Astrocyte (in vitro differentiated cells and primary cell): ENCODE measurements at regions not wholly inside any gene's neighbourhood (a gene's known extent, or its start where the extent isn't known, plus 50 kb on each side); places are given as distances from the start of the nearest gene placed in this dataset.

ENCODE experiments used
- DNase-seq: peaks from one replicate; pipeline ENCODE4 v3.0.0-alpha.2; 2010; ENCODE audit warnings: low read depth
- FAIRE-seq: peaks from 2 replicates; lab custom pipeline; 2011; peaks lifted over from hg19 to GRCh38; lab: Jason Lieb, UNC
- H2AFZ ChIP-seq: 2 replicates; pipeline ENCODE4 v1.6.0; 2012; ENCODE audit warnings: low read depth, low read length, inconsistent platforms
- H3K27ac ChIP-seq: 2 replicates; pipeline ENCODE4 v1.5.1; 2011; ENCODE audit warnings: low read depth, low read length, inconsistent platforms
- H3K27me3 ChIP-seq: 2 replicates; pipeline ENCODE4 v1.6.0; 2011; ENCODE audit warnings: low read length, inconsistent platforms; ENCODE audit not compliant: insufficient read depth
- H3K36me3 ChIP-seq: 2 replicates; pipeline ENCODE4 v1.5.1; 2011; ENCODE audit warnings: low read length, inconsistent platforms; ENCODE audit not compliant: insufficient read depth
- H3K4me1 ChIP-seq: 2 replicates; pipeline ENCODE4 v1.5.1; 2011; ENCODE audit warnings: low read length, inconsistent platforms; ENCODE audit not compliant: insufficient read depth
- H3K4me2 ChIP-seq: 2 replicates; pipeline ENCODE4 v1.6.0; 2012; ENCODE audit warnings: low read length, inconsistent platforms
- H3K4me3 ChIP-seq: 2 replicates; pipeline ENCODE4 v1.5.1; 2011; ENCODE audit warnings: low read depth, mild to moderate bottlenecking, low read length, inconsistent platforms; ENCODE audit not compliant: insufficient read depth
- H3K79me2 ChIP-seq: 2 replicates; pipeline ENCODE4 v1.6.0; 2012; ENCODE audit warnings: mild to moderate bottlenecking, low read length, inconsistent platforms; ENCODE audit not compliant: insufficient read depth
- H3K9ac ChIP-seq: 2 replicates; pipeline ENCODE4 v1.6.0; 2012; ENCODE audit warnings: mild to moderate bottlenecking, low read length, inconsistent platforms
- H3K9me3 ChIP-seq: 2 replicates; pipeline ENCODE4 v1.5.1; 2012; ENCODE audit warnings: low read depth, mild to moderate bottlenecking, low read length, inconsistent platforms; ENCODE audit not compliant: insufficient read depth
- H4K20me1 ChIP-seq: 2 replicates; pipeline ENCODE4 v1.6.0; 2012; ENCODE audit warnings: low read length, inconsistent platforms; ENCODE audit not compliant: insufficient read depth
- H3K27ac Mint-ChIP-seq: one replicate; pipeline ENCODE4 v1.8.0; 2021; ENCODE audit warnings: mild to moderate bottlenecking, mixed read lengths; ENCODE audit not compliant: unreplicated experiment
- H3K27me3 Mint-ChIP-seq: one replicate; pipeline ENCODE4 v1.8.0; 2021; ENCODE audit warnings: low read depth, mixed read lengths; ENCODE audit not compliant: unreplicated experiment
- H3K36me3 Mint-ChIP-seq: one replicate; pipeline ENCODE4 v1.8.0; 2021; ENCODE audit warnings: low read depth, mixed read lengths; ENCODE audit not compliant: unreplicated experiment
- H3K4me1 Mint-ChIP-seq: one replicate; pipeline ENCODE4 v1.8.0; 2021; ENCODE audit warnings: low read depth, mixed read lengths; ENCODE audit not compliant: unreplicated experiment
- H3K4me3 Mint-ChIP-seq: one replicate; pipeline ENCODE4 v1.8.0; 2021; ENCODE audit warnings: mild to moderate bottlenecking, moderate library complexity, mixed read lengths; ENCODE audit not compliant: unreplicated experiment
- H3K9me3 Mint-ChIP-seq: one replicate; pipeline ENCODE4 v1.8.0; 2021; ENCODE audit warnings: mild to moderate bottlenecking, mixed read lengths; ENCODE audit not compliant: unreplicated experiment
- CTCF ChIP-seq: IDR thresholded peaks from 2 replicates; pipeline ENCODE4 v1.5.1; 2011; ENCODE audit warnings: low read depth, mild to moderate bottlenecking, inconsistent platforms, low read length, moderate library complexity; ENCODE audit not compliant: insufficient read depth
- EZH2 ChIP-seq: IDR thresholded peaks from 2 replicates; pipeline ENCODE4 v1.6.1; 2012; ENCODE audit warnings: mild to moderate bottlenecking, low read length, inconsistent platforms; ENCODE audit not compliant: insufficient read depth

- H3K27me3 Mint-ChIP-seq, result no peaks in the 10 kb centered on the region
- Histone ChIP-seq H3K79me2 (no peaks in the 10 kb centered on the region), H3K27me3 (no peaks in the 10 kb centered on the region), H3K9ac (no peak overlapping the region), H2AFZ (no peak overlapping the region), H3K36me3 (no peaks in the 10 kb centered on the region), H3K4me3 (no peak overlapping the region), H3K27ac (no peak overlapping the region), H3K9me3 (no peaks in the 10 kb centered on the region), H3K4me2 (no peak overlapping the region), H4K20me1 (no peaks in the 10 kb centered on the region), H3K4me1 (peaks cover 7% of the 10 kb centered on the region)
- peaks cover 2% of the 10 kb centered on the region for H3K4me1 Mint-ChIP-seq
- no peak overlapping the region for H3K4me3 Mint-ChIP-seq
- FAIRE-seq (no peak), DNase-seq (no peak)
- H3K36me3 Mint-ChIP-seq, result no peaks in the 10 kb centered on the region
- TF ChIP-seq EZH2 (no peak), CTCF (no peak)
- H3K27ac Mint-ChIP-seq, result no peak overlapping the region
- peaks cover 8% of the 10 kb centered on the region for H3K9me3 Mint-ChIP-seq
These were observed 415.5 kb upstream of the ARPP21 start for GRCh38 chr3:35223632-35224394.

GRCh38 chr3:35224565-35225295 lies 414.6 kb upstream of the ARPP21 start:
- H3K27ac ChIP-seq, result no peak overlapping the region
- FAIRE-seq, result no peak
- H3K4me3 ChIP-seq, result no peak overlapping the region
- no peaks in the 10 kb centered on the region for H3K36me3 ChIP-seq
- H4K20me1 ChIP-seq, result no peaks in the 10 kb centered on the region
- TF ChIP-seq EZH2 (no peak), CTCF (no peak)
- no peaks in the 10 kb centered on the region for H3K9me3 ChIP-seq
- H3K4me2 ChIP-seq, result no peak overlapping the region
- no peaks in the 10 kb centered on the region for H3K79me2 ChIP-seq
- Mint-ChIP-seq H3K9me3 (peaks cover 10% of the 10 kb centered on the region), H3K4me3 (no peak overlapping the region), H3K4me1 (peaks cover 2% of the 10 kb centered on the region), H3K36me3 (no peaks in the 10 kb centered on the region), H3K27me3 (no peaks in the 10 kb centered on the region), H3K27ac (no peak overlapping the region)
- H3K4me1 ChIP-seq, result peaks cover 7% of the 10 kb centered on the region
- H2AFZ ChIP-seq, result no peak overlapping the region
- no peaks in the 10 kb centered on the region for H3K27me3 ChIP-seq
- no peak overlapping the region for H3K9ac ChIP-seq
- peak; percentile 11 for DNase-seq
